Endothelial cell of umbilical vein (primary cell): ENCODE measurements at regions not wholly inside any gene's neighbourhood (a gene's known extent, or its start where the extent isn't known, plus 50 kb on each side); places are given as distances from the start of the nearest gene placed in this dataset.

Source experiments
- BruUV-seq: library from RNA; stranded (reverse); fragments of 400-500 nt; replicated peaks from 2 replicates; lab custom pipeline; 2021; lab: Mats Ljungman, UMichigan
- CTCF ChIA-PET: fragments of 300-600, 350-600 bp; sonication (Branson Sonifier 250); formaldehyde crosslinking; loops from one replicate; lab custom pipeline; 2021; ENCODE audit warnings: antibody characterized with exemption, inconsistent platforms; lab: Charles Lee
- POLR2A ChIA-PET: fragments of 300-600, 350-600 bp; sonication (Branson Sonifier 250); formaldehyde crosslinking; loops from one replicate; lab custom pipeline; 2021; ENCODE audit warnings: antibody characterized with exemption, inconsistent platforms; lab: Charles Lee
- DNase-seq: peaks from one replicate; pipeline ENCODE4 v3.0.0-alpha.2; 2011; ENCODE audit warnings: low read depth, low spot score
- FAIRE-seq: peaks from 2 replicates; lab custom pipeline; 2011; peaks lifted over from hg19 to GRCh38; lab: Jason Lieb, UNC
- H2AFZ ChIP-seq: 2 replicates; pipeline ENCODE4 v1.6.0; 2012; ENCODE audit warnings: low read depth, low read length, control low read depth, inconsistent platforms
- H3K27ac ChIP-seq: 2 replicates; pipeline ENCODE4 v1.5.1; 2011; ENCODE audit warnings: low read depth, mild to moderate bottlenecking, control low read depth, low read length, moderate library complexity; ENCODE audit not compliant: insufficient read depth
- H3K27me3 ChIP-seq, 2 experiments: 2 replicates each; pipeline versions ENCODE4 v1.6.0 to v1.6.1; 2011; ENCODE audit warnings: low read length in 2 of 2, mixed read lengths in 1 of 2; ENCODE audit not compliant: control insufficient read depth in 2 of 2, insufficient read depth in 2 of 2
- H3K36me3 ChIP-seq, 2 experiments: 2 replicates in 1 of 2; 3 replicates in 1 of 2; pipeline ENCODE4 v1.5.1; 2011; ENCODE audit warnings: low read length in 2 of 2, mild to moderate bottlenecking in 1 of 2, moderate library complexity in 1 of 2; ENCODE audit not compliant: control insufficient read depth in 2 of 2, insufficient read depth in 2 of 2; ENCODE audit errors: extremely low read depth in 1 of 2
- H3K4me1 ChIP-seq: 3 replicates; pipeline ENCODE4 v1.5.1; 2011; ENCODE audit warnings: mild to moderate bottlenecking, low read length; ENCODE audit not compliant: control insufficient read depth, insufficient read depth; ENCODE audit errors: extremely low read depth
- H3K4me2 ChIP-seq: 2 replicates; pipeline ENCODE4 v1.6.1; 2011; ENCODE audit warnings: low read length, control low read depth, mixed read lengths; ENCODE audit not compliant: insufficient read depth
- H3K4me3 ChIP-seq, 3 experiments: fragments of 200-600 bp in 1 of 3; sonication (generic), shearing (Covaris generic) in 1 of 3; replicated peaks in 1 of 3; 2 replicates each; pipeline ENCODE4 v1.5.1; 2011 to 2016; ENCODE audit warnings: control low read depth in 3 of 3, low read length in 3 of 3, mild to moderate bottlenecking in 2 of 3, inconsistent platforms in 1 of 3, low read depth in 1 of 3, moderate library complexity in 1 of 3; ENCODE audit not compliant: insufficient read depth in 1 of 3
- H3K79me2 ChIP-seq: 2 replicates; pipeline ENCODE4 v1.6.0; 2012; ENCODE audit warnings: low read length, inconsistent platforms; ENCODE audit not compliant: control insufficient read depth, insufficient read depth
- H3K9ac ChIP-seq: replicated peaks from 2 replicates; pipeline ENCODE3; 2011; ENCODE audit warnings: low read length, control low read depth; ENCODE audit not compliant: insufficient read depth; ENCODE audit errors: extremely low read depth
- H3K9me1 ChIP-seq: replicated peaks from 3 replicates; pipeline ENCODE4 v1.6.0; 2011; ENCODE audit warnings: mild to moderate bottlenecking, low read length; ENCODE audit not compliant: control insufficient read depth, insufficient read depth; ENCODE audit errors: extremely low read depth
- H3K9me3 ChIP-seq: replicated peaks from 2 replicates; pipeline ENCODE4 v1.5.1; 2012; ENCODE audit warnings: low read length, inconsistent platforms; ENCODE audit not compliant: control insufficient read depth, insufficient read depth
- H4K20me1 ChIP-seq: replicated peaks from 2 replicates; pipeline ENCODE3; 2011; ENCODE audit warnings: mild to moderate bottlenecking, low read length; ENCODE audit not compliant: control insufficient read depth, insufficient read depth; ENCODE audit errors: extremely low read depth
- CTCF ChIP-seq, 2 donors: IDR thresholded peaks; 1 replicate in 1 of 2; 2 replicates in 1 of 2; pipeline ENCODE4 v1.5.1; 2011; ENCODE audit warnings: low read length in 2 of 2, mild to moderate bottlenecking in 2 of 2, moderate library complexity in 2 of 2, control low read depth in 1 of 2, inconsistent platforms in 1 of 2, low read depth in 1 of 2; ENCODE audit not compliant: insufficient read depth in 1 of 2; ENCODE audit errors: extremely low read depth in 1 of 2
- EZH2 ChIP-seq: IDR thresholded peaks from 2 replicates; pipeline ENCODE4 v1.6.1; 2012; ENCODE audit warnings: borderline replicate concordance, low read depth, mild to moderate bottlenecking, moderate library complexity, low read length, inconsistent platforms; ENCODE audit not compliant: severe bottlenecking
- FOS ChIP-seq: IDR thresholded peaks from 2 replicates; pipeline ENCODE4 v1.6.1; 2011; ENCODE audit warnings: mild to moderate bottlenecking, low read length, moderate library complexity, borderline replicate concordance; ENCODE audit not compliant: insufficient read depth
- GATA2 ChIP-seq: IDR thresholded peaks from 2 replicates; pipeline ENCODE4 v1.7.0; 2011; ENCODE audit warnings: low read depth, mild to moderate bottlenecking, moderate library complexity, mixed read lengths, low read length; ENCODE audit not compliant: insufficient read length, insufficient read depth
- JUN ChIP-seq: IDR thresholded peaks from 2 replicates; pipeline ENCODE4 v1.6.1; 2011; ENCODE audit warnings: borderline replicate concordance, low read depth; ENCODE audit not compliant: insufficient read length, insufficient read depth
- MAX ChIP-seq: IDR thresholded peaks from 2 replicates; pipeline ENCODE4 v1.6.1; 2011; ENCODE audit not compliant: insufficient read depth, insufficient read length
- MYC ChIP-seq: IDR thresholded peaks from one replicate; pipeline ENCODE4 v1.6.1; 2011; ENCODE audit warnings: mild to moderate bottlenecking, low read depth, low read length
- POLR2A ChIP-seq: IDR thresholded peaks from 2 replicates; pipeline ENCODE4 v1.6.1; 2012; ENCODE audit warnings: low read depth, mild to moderate bottlenecking, control low read depth, low read length
- POLR2AphosphoS5 ChIP-seq: IDR thresholded peaks from 2 replicates; pipeline ENCODE4 v1.6.1; 2012; ENCODE audit warnings: low read depth, mild to moderate bottlenecking, control low read depth, low read length, moderate library complexity; ENCODE audit not compliant: insufficient read depth
- dilution Hi-C: fragments of 300-500 bp; cut with MboI; formaldehyde crosslinking; loops from one replicate; pipeline ENCODE4 v1.15.0; 2019; ENCODE audit warnings: low sequenced_read_pairs; ENCODE audit not compliant: extremely low pct_ligation_motif_present
- intact Hi-C: fragments of 100-400 bp; cut with micrococcal nuclease; formaldehyde crosslinking; loops from one replicate; pipeline ENCODE4 v1.10.0; 2022

- H3K36me3 ChIP-seq, result no peaks in the 10 kb centered on the region
- H3K9ac ChIP-seq, result no peak overlapping the region
- intact Hi-C loops, result no loop called here
- TF ChIP-seq FOS, result no peak
- no peak for TF ChIP-seq CTCF (IDR thresholded peaks at IDR 0.05; ENCODE audit: extremely low read depth in 1 of 2, insufficient read depth in 1 of 2, low read depth in 1 of 2, low read length in 2 of 2)
- no peak for TF ChIP-seq POLR2AphosphoS5
- no peak for TF ChIP-seq JUN
- no peak for TF ChIP-seq GATA2
- no peak for TF ChIP-seq POLR2A
- no peak for TF ChIP-seq MYC
- no peak for TF ChIP-seq MAX
- no peak for TF ChIP-seq EZH2
- H3K27ac ChIP-seq, result no peak overlapping the region
- no peaks in the 10 kb centered on the region for H3K9me1 ChIP-seq
- no TSS peak for BruUV-seq
- no peaks in the 10 kb centered on the region for H3K27me3 ChIP-seq
- H4K20me1 ChIP-seq, result no peaks in the 10 kb centered on the region
- H3K4me1 ChIP-seq, result no peaks in the 10 kb centered on the region
- H3K9me3 ChIP-seq, result no peaks in the 10 kb centered on the region
- ChIA-PET CTCF (no interaction called here), POLR2A (no interaction called here)
- FAIRE-seq (no peak), DNase-seq (no peak)
- H3K79me2 ChIP-seq, result no peaks in the 10 kb centered on the region
- H3K4me3 ChIP-seq, result no peak overlapping the region
- no peak overlapping the region for H2AFZ ChIP-seq
- dilution Hi-C loops, result no loop called here
- H3K4me2 ChIP-seq, result no peak overlapping the region
Measured at GRCh38 chr15:88401996-88402656, 65.1 kb downstream of the MRPL46 start.
